ENCODE measurements at regions not wholly inside any gene's neighbourhood (a gene's known extent, or its start where the extent isn't known, plus 50 kb on each side); places are given as distances from the start of the nearest gene placed in this dataset.

- TF ChIP-seq CTCF (IDR thresholded peaks at IDR 0.05) (no peak), POLR2A (IDR thresholded peaks at IDR 0.05) (no peak)
Observed at GRCh38 chr21:8992731-8993174, 1528.6 kb upstream of the TPTE start.
